K562 (cell line): ENCODE measurements at regions not wholly inside any gene's neighbourhood (a gene's known extent, or its start where the extent isn't known, plus 50 kb on each side); places are given as distances from the start of the nearest gene placed in this dataset.

Source experiments
- ATAC-seq: fragments of 200-7000 bp; cut with Tn5 transposase; 3 replicates; pipeline ENCODE4 v1.9.1; 2020; ENCODE audit warnings: moderate library complexity
- BruUV-seq: library from RNA; stranded (reverse); fragments of 400-500 nt; replicated peaks from 2 replicates; lab custom pipeline; 2021; lab: Mats Ljungman, UMichigan
- CTCF ChIA-PET: fragments of 300-600 bp; formaldehyde crosslinking; extraction: SDS; loops from one replicate; lab custom pipeline; 2021; ENCODE audit warnings: low intra/inter-chr PET ratio; lab: Yijun Ruan, JAX
- POLR2A ChIA-PET: fragments of 300-600, 350-650 bp; sonication (Branson Sonifier 250); formaldehyde crosslinking; extraction: SDS; loops from one replicate; lab custom pipeline; 2021; ENCODE audit warnings: antibody characterized with exemption, inconsistent platforms; lab: Yijun Ruan, JAX
- DNase-seq, 4 experiments: peaks; one replicate each; pipeline versions ENCODE4 v3.0.0 to v3.0.0-alpha.2; 2011 to 2018; ENCODE audit warnings: low spot score in 3 of 4, mixed read lengths in 3 of 4; ENCODE audit errors: extremely low read depth in 1 of 4
- FAIRE-seq: peaks from 2 replicates; lab custom pipeline; 2011; peaks lifted over from hg19 to GRCh38; lab: Jason Lieb, UNC
- H2AFZ ChIP-seq: 2 replicates; pipeline ENCODE4 v1.6.0; 2011; ENCODE audit warnings: low read depth, low read length, control low read depth, inconsistent platforms
- H3K27ac ChIP-seq: fragments of 200-600 bp; 3 replicates; pipeline ENCODE4 v1.8.0; 2011; ENCODE audit warnings: low read depth, mild to moderate bottlenecking, control low read depth, inconsistent platforms, low read length, moderate library complexity, mixed read lengths; ENCODE audit errors: extremely low read depth
- H3K27me3 ChIP-seq, 2 experiments: fragments of 300-600 bp in 1 of 2; 2 replicates in 1 of 2; 3 replicates in 1 of 2; pipeline versions ENCODE4 v1.6.0 to v1.8.0; 2011; ENCODE audit warnings: inconsistent platforms in 2 of 2, low read length in 2 of 2, mild to moderate bottlenecking in 1 of 2, mixed read lengths in 1 of 2, moderate library complexity in 1 of 2; ENCODE audit not compliant: control insufficient read depth in 2 of 2, insufficient read depth in 2 of 2
- H3K36me3 ChIP-seq: fragments of 300-600 bp; 3 replicates; pipeline ENCODE4 v1.8.0; 2011; ENCODE audit warnings: mild to moderate bottlenecking, low read length, inconsistent platforms; ENCODE audit not compliant: control insufficient read depth, insufficient read depth
- H3K4me1 ChIP-seq, 2 experiments: fragments of 200-600 bp in 1 of 2; replicated peaks in 1 of 2; 2 replicates in 1 of 2; 3 replicates in 1 of 2; pipeline versions ENCODE4 v1.5.1 to v1.8.0; 2011; ENCODE audit warnings: inconsistent platforms in 2 of 2, low read length in 2 of 2, mild to moderate bottlenecking in 1 of 2, mixed read lengths in 1 of 2, moderate library complexity in 1 of 2; ENCODE audit not compliant: control insufficient read depth in 2 of 2, insufficient read depth in 2 of 2
- H3K4me2 ChIP-seq: 2 replicates; pipeline ENCODE4 v1.6.1; 2011; ENCODE audit warnings: low read length, control low read depth, inconsistent platforms, mixed read lengths; ENCODE audit not compliant: insufficient read depth
- H3K4me3 ChIP-seq: fragments of 200-600 bp; sonication (generic), shearing (Covaris generic); 2 replicates; pipeline ENCODE4 v1.5.1; 2016; ENCODE audit warnings: control low read depth, inconsistent platforms
- H3K79me2 ChIP-seq: fragments of 200-600 bp; 3 replicates; pipeline ENCODE4 v1.8.0; 2011; ENCODE audit warnings: low read length, inconsistent platforms; ENCODE audit not compliant: control insufficient read depth, insufficient read depth
- H3K9ac ChIP-seq, 2 experiments: 2 replicates each; pipeline versions ENCODE4 v1.6.0 to v1.6.1; 2011; ENCODE audit warnings: low read depth in 2 of 2, low read length in 2 of 2, control low read depth in 1 of 2, inconsistent platforms in 1 of 2, mild to moderate bottlenecking in 1 of 2, mixed read lengths in 1 of 2; ENCODE audit not compliant: insufficient read depth in 1 of 2
- H3K9me1 ChIP-seq: one replicate; pipeline ENCODE4 v1.6.0; 2011; ENCODE audit warnings: inconsistent platforms, mild to moderate bottlenecking, low read length, moderate library complexity; ENCODE audit not compliant: control insufficient read depth, insufficient read depth
- H3K9me3 ChIP-seq: replicated peaks from 2 replicates; pipeline ENCODE4 v1.5.1; 2011; ENCODE audit warnings: low read depth, low read length, inconsistent platforms; ENCODE audit not compliant: control insufficient read depth, insufficient read depth
- H4K20me1 ChIP-seq: replicated peaks from 2 replicates; pipeline ENCODE4 v1.6.1; 2011; ENCODE audit warnings: low read length, inconsistent platforms, mixed read lengths; ENCODE audit not compliant: control insufficient read depth, insufficient read depth
- CBFA2T2 ChIP-seq: fragments of 450-650 bp; conservative IDR thresholded peaks from 2 replicates; pipeline ENCODE4 v1.6.1; 2017; ENCODE audit warnings: mild to moderate bottlenecking
- FOXA1 ChIP-seq: fragments of 450-650 bp; IDR thresholded peaks from 2 replicates; pipeline ENCODE4 v1.6.1; 2016; ENCODE audit warnings: mild to moderate bottlenecking, borderline replicate concordance
- MEIS2 ChIP-seq: fragments of 450-650 bp; IDR thresholded peaks from 2 replicates; pipeline ENCODE4 v1.6.1; 2014; ENCODE audit warnings: mild to moderate bottlenecking; ENCODE audit not compliant: partially characterized antibody
- MTF1 ChIP-seq: fragments of 250-450 bp; sonication (Bioruptor Pico); IDR thresholded peaks from 2 replicates; pipeline ENCODE4 v1.9.0; 2021; ENCODE audit warnings: moderate library complexity, mild to moderate bottlenecking, inconsistent platforms, borderline replicate concordance
- PPARD ChIP-seq: fragments of 250-450 bp; sonication (Bioruptor Pico); IDR thresholded peaks from 2 replicates; pipeline ENCODE4 v1.8.0; 2022; ENCODE audit warnings: inconsistent platforms, mild to moderate bottlenecking, moderate library complexity
- SNRNP70 ChIP-seq: fragments of 200-400 bp; formaldehyde crosslinking; optimal IDR thresholded peaks from 2 replicates; pipeline ENCODE3; 2017; ENCODE audit warnings: low read depth, low read length
- SP1 ChIP-seq: sonication (generic); formaldehyde crosslinking; IDR thresholded peaks from 2 replicates; pipeline ENCODE4 v1.8.1; 2022; ENCODE audit warnings: mild to moderate bottlenecking, missing genetic modification reagents
- WGBS: fragments of 100-300 bp; shearing (Covaris generic); methylation state at CpG from one replicate; pipeline ENCODE4 v1.1.6; 2016; ENCODE audit warnings: low coverage, mixed read lengths; ENCODE audit not compliant: insufficient coverage; ENCODE audit errors: missing lambda C conversion rate; 5-methylcytosine and 5-hydroxymethylcytosine counted together
- in situ Hi-C: fragments of 300-500 bp; cut with MboI; formaldehyde crosslinking; loops from 4 replicates; pipeline ENCODE4 v1.15.0; 2018; ENCODE audit warnings: inconsistent platforms, mixed read lengths
- intact Hi-C: fragments of 100-400 bp; cut with micrococcal nuclease; formaldehyde crosslinking; loops from 2 replicates; pipeline ENCODE4 v1.14.2; 2022
- TF ChIP-seq, protein P1 (sequence below): fragments of 450-650 bp; conservative IDR thresholded peaks from 2 replicates; pipeline ENCODE4 v1.6.1; 2016; ENCODE audit warnings: missing genetic modification characterization, low read depth, mild to moderate bottlenecking, missing compliant biosample characterization, moderate library complexity

DNA sequence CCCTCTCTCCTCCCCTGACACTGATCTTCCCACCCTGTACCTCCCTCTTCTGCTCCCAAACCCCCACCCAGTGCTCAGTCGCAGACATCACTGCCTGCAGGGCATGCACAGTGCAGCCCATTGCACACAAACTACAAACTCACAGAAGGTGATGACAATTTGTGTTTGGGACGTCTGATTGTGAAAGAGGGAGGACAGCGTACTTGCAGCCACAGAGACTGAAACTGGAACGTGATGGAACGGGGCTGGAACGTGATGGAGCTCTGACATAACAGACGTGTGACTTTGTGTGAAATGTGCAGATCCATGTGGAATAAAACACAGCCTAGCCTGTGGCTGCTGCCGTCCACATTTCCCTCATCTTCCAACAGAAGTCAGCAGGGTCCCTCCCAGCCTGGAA is 57.3 kb upstream of the CEACAM8 start:
- WGBS, result 0% methylated on average over 8 of the region's 8 CpGs
- no peaks in the 10 kb centered on the region for H3K4me1 ChIP-seq
- no peaks in the 10 kb centered on the region for H3K27me3 ChIP-seq
- ATAC-seq, result no peak
- no peaks in the 10 kb centered on the region for H3K79me2 ChIP-seq
- no peaks in the 10 kb centered on the region for H3K9me3 ChIP-seq
- H3K4me3 ChIP-seq, result no peak overlapping the region
- ChIA-PET CTCF (no interaction called here), POLR2A (interaction anchor here (0.6 kb wide), 1 partner anchor 338 kb away, joined by 3 read pairs; no protein-coding TSS in a partner anchor)
- in situ Hi-C loops (no loop called here), intact Hi-C loops (no loop called here)
- no peak overlapping the region for H3K27ac ChIP-seq
- BruUV-seq, result no TSS peak
- H4K20me1 ChIP-seq, result no peaks in the 10 kb centered on the region
- no peak overlapping the region for H2AFZ ChIP-seq
- TF ChIP-seq PPARD (CRISPR knock-in tag) (no peak), SP1 (CRISPR knock-in tag) (no peak), MTF1 (CRISPR knock-in tag) (no peak), MEIS2 (no peak), FOXA1 (no peak), CBFA2T2 (no peak), SNRNP70 (no peak)
- TF ChIP-seq, protein P1, sequence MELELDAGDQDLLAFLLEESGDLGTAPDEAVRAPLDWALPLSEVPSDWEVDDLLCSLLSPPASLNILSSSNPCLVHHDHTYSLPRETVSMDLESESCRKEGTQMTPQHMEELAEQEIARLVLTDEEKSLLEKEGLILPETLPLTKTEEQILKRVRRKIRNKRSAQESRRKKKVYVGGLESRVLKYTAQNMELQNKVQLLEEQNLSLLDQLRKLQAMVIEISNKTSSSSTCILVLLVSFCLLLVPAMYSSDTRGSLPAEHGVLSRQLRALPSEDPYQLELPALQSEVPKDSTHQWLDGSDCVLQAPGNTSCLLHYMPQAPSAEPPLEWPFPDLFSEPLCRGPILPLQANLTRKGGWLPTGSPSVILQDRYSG (tag), result no peak
- no peak overlapping the region for H3K9ac ChIP-seq
- DNase-seq, result no peak
- FAIRE-seq, result no peak
- H3K36me3 ChIP-seq, result no peaks in the 10 kb centered on the region
- no peak overlapping the region for H3K4me2 ChIP-seq
- H3K9me1 ChIP-seq, result no peaks in the 10 kb centered on the region
